C4-2B (cell line): ENCODE measurements at regions not wholly inside any gene's neighbourhood (a gene's known extent, or its start where the extent isn't known, plus 50 kb on each side); places are given as distances from the start of the nearest gene placed in this dataset.

Experiments used
- CTCF ChIP-seq: fragments of 450-650 bp; conservative IDR thresholded peaks from 2 replicates; pipeline ENCODE4 v1.5.1; 2017; ENCODE audit warnings: mild to moderate bottlenecking
- ZFX ChIP-seq: fragments of 450-650 bp; IDR thresholded peaks from 2 replicates; pipeline ENCODE4 v1.6.1; 2017

GRCh38 chr4:117156806-117157205 is 71.4 kb upstream of the TRAM1L1 start:
- TF ChIP-seq CTCF, result no peak
- TF ChIP-seq ZFX, result no peak
